CD4-positive, alpha-beta T cell treated with Interleukin-1 beta for 1 hour (primary cell): ENCODE measurements at regions not wholly inside any gene's neighbourhood (a gene's known extent, or its start where the extent isn't known, plus 50 kb on each side); places are given as distances from the start of the nearest gene placed in this dataset.

ENCODE experiments used
- DNase-seq, 2 donors: peaks; one replicate each; pipeline ENCODE4 v3.0.0-alpha.2; 2020 to 2022

GRCh38 chr21:22046576-22046975, 1048.4 kb downstream of the NCAM2 start:
- DNase-seq, result no peak

- no peak for DNase-seq
Observed at GRCh38 chr21:22056904-22057303, 1058.7 kb downstream of the NCAM2 start.

GRCh38 chr21:22062472-22063139, 1064.4 kb downstream of the NCAM2 start:
- DNase-seq, result no peak

GRCh38 chr21:22063140-22063539, 1064.9 kb downstream of the NCAM2 start:
- no peak for DNase-seq

GRCh38 chr21:22076471-22076870, 1078.3 kb downstream of the NCAM2 start:
- DNase-seq, result no peak

GRCh38 chr21:22083899-22084298, 1085.7 kb downstream of the NCAM2 start:
- DNase-seq, result no peak

- DNase-seq, result no peak
Observed at GRCh38 chr21:22096314-22096713, 1098.1 kb downstream of the NCAM2 start.

GRCh38 chr21:22106720-22107410, 1108.7 kb downstream of the NCAM2 start:
- no peak for DNase-seq

- DNase-seq, result no peak
Observed at GRCh38 chr21:22115746-22116145, 1117.5 kb downstream of the NCAM2 start.

GRCh38 chr21:22120616-22121266, 1122.5 kb downstream of the NCAM2 start:
- DNase-seq, result no peak

- DNase-seq, result no peak
Observed at GRCh38 chr21:22125581-22125980, 1127.4 kb downstream of the NCAM2 start.

- DNase-seq, result no peak
Observed at GRCh38 chr21:22128671-22129070, 1130.5 kb downstream of the NCAM2 start.

GRCh38 chr21:22132358-22133071, 1134.3 kb downstream of the NCAM2 start:
- no peak for DNase-seq

- DNase-seq, result no peak
Observed at GRCh38 chr21:22136740-22137139, 1138.5 kb downstream of the NCAM2 start.

GRCh38 chr21:22138297-22139016, 1140.2 kb downstream of the NCAM2 start:
- no peak for DNase-seq

GRCh38 chr21:22145545-22145944, 1147.3 kb downstream of the NCAM2 start:
- no peak for DNase-seq

GRCh38 chr21:22154579-22155274, 1156.5 kb downstream of the NCAM2 start:
- DNase-seq, result no peak

- no peak for DNase-seq
Observed at GRCh38 chr21:22164912-22165311, 1166.7 kb downstream of the NCAM2 start.

GRCh38 chr21:22174746-22175145, 1176.5 kb downstream of the NCAM2 start:
- no peak for DNase-seq

GRCh38 chr21:22189278-22189677, 1191.1 kb downstream of the NCAM2 start:
- DNase-seq, result no peak

GRCh38 chr21:22191581-22191980, 1193.4 kb downstream of the NCAM2 start:
- no peak for DNase-seq

GRCh38 chr21:22192766-22193165, 1194.6 kb downstream of the NCAM2 start:
- no peak for DNase-seq
